ENCODE measurements at regions not wholly inside any gene's neighbourhood (a gene's known extent, or its start where the extent isn't known, plus 50 kb on each side); places are given as distances from the start of the nearest gene placed in this dataset.

DNA sequence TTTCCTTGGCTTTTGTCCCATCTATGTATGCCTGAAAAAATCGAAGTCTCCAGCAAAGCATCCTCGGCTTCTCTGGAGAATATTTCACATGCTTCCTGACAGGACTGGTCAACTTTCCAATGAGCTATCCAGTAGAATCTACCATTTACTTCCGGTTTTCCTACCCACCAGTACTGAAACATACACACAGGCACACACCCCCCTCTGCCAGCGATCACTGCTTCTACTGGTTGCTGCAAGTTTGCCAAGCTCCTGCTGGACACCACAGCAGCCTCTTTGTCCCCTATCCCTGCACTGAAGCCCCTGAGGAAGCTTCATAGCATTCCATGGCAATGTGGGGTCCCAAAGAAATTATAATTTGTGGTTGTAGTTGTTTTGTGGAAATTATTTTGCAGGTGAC is 536.8 kb downstream of the MATN1 start:
- TF ChIP-seq CTCF (IDR thresholded peaks at IDR 0.05): no peak
- TF ChIP-seq EP300 (IDR thresholded peaks at IDR 0.05): no peak
- no peak for TF ChIP-seq POLR2A (IDR thresholded peaks at IDR 0.05)

All from ovary (tissue), 3 donors.